Liver (tissue), 3 donors: ENCODE measurements at regions not wholly inside any gene's neighbourhood (a gene's known extent, or its start where the extent isn't known, plus 50 kb on each side); places are given as distances from the start of the nearest gene placed in this dataset.

Source experiments
- CTCF ChIP-seq: fragments of 150-350 bp; IDR thresholded peaks from 2 replicates; pipeline ENCODE4 v1.5.1; 2017; ENCODE audit warnings: improper control_type of control experiment, low read depth, low read length; ENCODE audit not compliant: missing input control
- MAX ChIP-seq: IDR thresholded peaks from 2 replicates; pipeline ENCODE4 v1.6.1; 2016; ENCODE audit warnings: antibody characterized with exemption
- RXRA ChIP-seq, 2 donors: IDR thresholded peaks; 2 replicates each; pipeline ENCODE4 v1.6.1; 2017 to 2018; ENCODE audit warnings: antibody characterized with exemption in 2 of 2, mild to moderate bottlenecking in 1 of 2
- SP1 ChIP-seq: IDR thresholded peaks from 2 replicates; pipeline ENCODE4 v1.6.1; 2018; ENCODE audit warnings: antibody characterized with exemption, mild to moderate bottlenecking
- donor health status: healthy.
- donor health status: healthy.

- TF ChIP-seq RXRA (IDR thresholded peaks at IDR 0.05) (no peak), CTCF (no peak), MAX (no peak), SP1 (no peak)
Measured at GRCh38 chr4:188934320-188934962, 795.2 kb downstream of the TRIML1 start.
